G401.6 (cell line): ENCODE measurements at regions not wholly inside any gene's neighbourhood (a gene's known extent, or its start where the extent isn't known, plus 50 kb on each side); places are given as distances from the start of the nearest gene placed in this dataset.

Experiments used
- FAIRE-seq: peaks from 2 replicates; lab custom pipeline; 2012; peaks lifted over from hg19 to GRCh38; lab: Jason Lieb, UNC

- FAIRE-seq = no peak
These were observed 336.7 kb upstream of the PROX1 start for GRCh38 chr1:213651077-213651476.

GRCh38 chr1:213652109-213652508 is 335.7 kb upstream of the PROX1 start:
- FAIRE-seq = no peak

GRCh38 chr1:213656039-213656438 is 331.7 kb upstream of the PROX1 start:
- no peak for FAIRE-seq

GRCh38 chr1:213656503-213656902 is 331.3 kb upstream of the PROX1 start:
- no peak for FAIRE-seq

GRCh38 chr1:213657013-213657412 is 330.8 kb upstream of the PROX1 start:
- FAIRE-seq = no peak

- no peak for FAIRE-seq
These were observed 329.9 kb upstream of the PROX1 start for GRCh38 chr1:213657879-213658278.

- no peak for FAIRE-seq
These were observed 329.3 kb upstream of the PROX1 start for GRCh38 chr1:213658457-213658856.

GRCh38 chr1:213659580-213660547 is 327.9 kb upstream of the PROX1 start:
- FAIRE-seq = no peak

- no peak for FAIRE-seq
These were observed 326.5 kb upstream of the PROX1 start for GRCh38 chr1:213661302-213661701.

- FAIRE-seq = no peak
These were observed 321.7 kb upstream of the PROX1 start for GRCh38 chr1:213666113-213666512.

- no peak for FAIRE-seq
These were observed 320.9 kb upstream of the PROX1 start for GRCh38 chr1:213666922-213667321.

GRCh38 chr1:213669512-213669911 is 318.3 kb upstream of the PROX1 start:
- no peak for FAIRE-seq

GRCh38 chr1:213669964-213670691 is 317.6 kb upstream of the PROX1 start:
- FAIRE-seq = no peak

GRCh38 chr1:213670692-213671023 is 317.1 kb upstream of the PROX1 start:
- no peak for FAIRE-seq

- FAIRE-seq = no peak
These were observed 312.7 kb upstream of the PROX1 start for GRCh38 chr1:213675043-213675442.

- no peak for FAIRE-seq
These were observed 311.0 kb upstream of the PROX1 start for GRCh38 chr1:213676736-213677135.

- no peak for FAIRE-seq
These were observed 309.4 kb upstream of the PROX1 start for GRCh38 chr1:213678348-213678747.

- no peak for FAIRE-seq
These were observed 309.0 kb upstream of the PROX1 start for GRCh38 chr1:213678753-213679152.

- FAIRE-seq = no peak
These were observed 308.6 kb upstream of the PROX1 start for GRCh38 chr1:213679153-213679552.

- FAIRE-seq = no peak
These were observed 307.0 kb upstream of the PROX1 start for GRCh38 chr1:213680677-213681325.

GRCh38 chr1:213681788-213682340 is 305.9 kb upstream of the PROX1 start:
- no peak for FAIRE-seq

GRCh38 chr1:213683529-213683928 is 304.2 kb upstream of the PROX1 start:
- no peak for FAIRE-seq

- no peak for FAIRE-seq
These were observed 303.3 kb upstream of the PROX1 start for GRCh38 chr1:213684454-213684853.
